Right atrium auricular region (tissue), 2 donors: ENCODE measurements at regions not wholly inside any gene's neighbourhood (a gene's known extent, or its start where the extent isn't known, plus 50 kb on each side); places are given as distances from the start of the nearest gene placed in this dataset.
"Not testable (repeated sequence)": the region's sequence is repeated elsewhere in the genome, so short reads cannot be mapped to it uniquely, and the experiment has no call there.

Experiments
- DNase-seq: peaks from one replicate; pipeline ENCODE4 v3.0.0-alpha.2; 2019; ENCODE audit warnings: low spot score
- H3K27ac ChIP-seq, 2 donors: fragments of 200-600 bp; sonication (generic); 1 replicate in 1 of 2; 2 replicates in 1 of 2; pipeline ENCODE4 v1.5.1; 2016 to 2019
- H3K27me3 ChIP-seq, 2 donors: fragments of 200-600 bp; sonication (generic); one replicate each; pipeline versions ENCODE4 v1.5.1 to v1.6.0; 2017 to 2019
- H3K36me3 ChIP-seq: fragments of 200-600 bp; sonication (generic); one replicate; pipeline ENCODE4 v1.5.1; 2016
- H3K4me1 ChIP-seq, 2 donors: fragments of 200-600 bp; sonication (generic); one replicate each; pipeline versions ENCODE4 v1.5.1 to v1.6.0; 2017 to 2019
- H3K4me3 ChIP-seq, 2 donors: fragments of 200-600 bp; sonication (generic); 1 replicate in 1 of 2; 2 replicates in 1 of 2; pipeline ENCODE4 v1.5.1; 2017 to 2019; ENCODE audit warnings: mild to moderate bottlenecking in 1 of 2, moderate library complexity in 1 of 2
- H3K9me3 ChIP-seq, 2 donors: fragments of 200-600 bp; sonication (generic); one replicate each; pipeline ENCODE4 v1.5.1; 2019
- TF ChIP-seq, protein P1 (sequence below), 2 donors: fragments of 200-600 bp; sonication (generic); IDR thresholded peaks; one replicate each; pipeline ENCODE4 v1.5.1; 2019; ENCODE audit warnings: antibody characterized with exemption in 2 of 2

DNA sequence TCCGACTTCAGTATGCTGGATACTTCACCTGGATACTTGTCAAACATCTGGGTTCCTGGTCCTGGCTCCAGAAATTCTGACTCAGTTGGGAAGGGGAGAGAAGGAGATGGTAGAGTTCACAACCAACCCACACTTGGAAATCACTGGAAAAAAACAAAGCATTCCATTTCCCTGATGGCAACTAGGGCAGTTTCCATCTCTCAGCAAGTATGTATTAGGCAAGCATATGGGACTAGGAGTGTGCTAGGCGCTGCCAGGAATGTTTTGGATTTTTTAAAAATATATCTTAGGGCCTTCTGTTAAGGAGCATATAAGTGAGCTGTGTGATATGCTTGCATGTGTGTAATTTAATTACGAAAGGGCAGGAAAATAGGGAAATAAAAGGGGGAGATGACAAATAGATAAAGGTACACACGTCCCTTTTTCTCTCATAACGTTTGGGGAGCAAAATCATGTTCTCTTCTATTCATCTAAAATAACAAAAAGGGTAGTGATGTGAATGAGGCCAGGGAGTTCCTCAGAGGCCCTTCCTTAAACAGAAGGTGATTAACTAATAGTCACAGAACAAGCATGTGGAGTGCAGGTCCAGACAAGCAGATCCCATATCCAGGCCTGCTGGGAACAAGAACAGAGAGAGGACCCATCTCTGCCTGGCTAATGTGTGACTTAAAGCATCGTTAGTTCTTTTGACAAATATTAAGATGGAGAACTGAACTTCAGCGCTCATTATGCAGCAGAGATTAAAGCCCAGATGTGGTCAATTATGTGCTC is 64.5 kb upstream of the NFE2L3 start:
- H3K27me3 ChIP-seq, result no peaks in the 10 kb centered on the region
- DNase-seq, result no peak
- peaks cover 0 to 5% of the 10 kb centered on the region in 2 donors for H3K4me1 ChIP-seq
- no peaks in the 10 kb centered on the region for H3K9me3 ChIP-seq
- no peak overlapping the region for H3K27ac ChIP-seq
- TF ChIP-seq, protein P1, sequence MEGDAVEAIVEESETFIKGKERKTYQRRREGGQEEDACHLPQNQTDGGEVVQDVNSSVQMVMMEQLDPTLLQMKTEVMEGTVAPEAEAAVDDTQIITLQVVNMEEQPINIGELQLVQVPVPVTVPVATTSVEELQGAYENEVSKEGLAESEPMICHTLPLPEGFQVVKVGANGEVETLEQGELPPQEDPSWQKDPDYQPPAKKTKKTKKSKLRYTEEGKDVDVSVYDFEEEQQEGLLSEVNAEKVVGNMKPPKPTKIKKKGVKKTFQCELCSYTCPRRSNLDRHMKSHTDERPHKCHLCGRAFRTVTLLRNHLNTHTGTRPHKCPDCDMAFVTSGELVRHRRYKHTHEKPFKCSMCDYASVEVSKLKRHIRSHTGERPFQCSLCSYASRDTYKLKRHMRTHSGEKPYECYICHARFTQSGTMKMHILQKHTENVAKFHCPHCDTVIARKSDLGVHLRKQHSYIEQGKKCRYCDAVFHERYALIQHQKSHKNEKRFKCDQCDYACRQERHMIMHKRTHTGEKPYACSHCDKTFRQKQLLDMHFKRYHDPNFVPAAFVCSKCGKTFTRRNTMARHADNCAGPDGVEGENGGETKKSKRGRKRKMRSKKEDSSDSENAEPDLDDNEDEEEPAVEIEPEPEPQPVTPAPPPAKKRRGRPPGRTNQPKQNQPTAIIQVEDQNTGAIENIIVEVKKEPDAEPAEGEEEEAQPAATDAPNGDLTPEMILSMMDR (IDR thresholded peaks at IDR 0.05), result no peak
- H3K36me3 ChIP-seq, result no peaks in the 10 kb centered on the region
- no peak overlapping the region for H3K4me3 ChIP-seq

DNA sequence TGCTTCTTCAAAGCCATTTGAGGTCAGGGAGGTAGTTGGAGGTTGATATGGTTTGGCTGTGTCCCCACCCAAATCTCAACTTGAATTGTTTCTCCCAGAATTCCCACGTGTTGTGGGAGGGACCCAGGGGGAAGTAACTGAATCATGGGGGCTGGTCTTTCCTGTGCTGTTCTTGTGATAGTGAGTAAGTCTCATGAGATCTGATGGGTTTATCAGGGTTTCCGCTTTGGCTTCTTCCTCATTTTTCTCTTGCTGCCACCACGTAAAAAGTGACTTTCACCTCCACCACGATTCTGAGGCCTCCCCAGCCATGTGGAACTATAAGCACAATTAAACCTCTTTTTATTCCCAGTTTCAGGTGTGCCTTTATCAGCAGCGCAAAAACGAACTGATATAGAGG is 62.5 kb upstream of the NFE2L3 start:
- DNase-seq, H3K27ac ChIP-seq: not testable (repeated sequence)

DNA sequence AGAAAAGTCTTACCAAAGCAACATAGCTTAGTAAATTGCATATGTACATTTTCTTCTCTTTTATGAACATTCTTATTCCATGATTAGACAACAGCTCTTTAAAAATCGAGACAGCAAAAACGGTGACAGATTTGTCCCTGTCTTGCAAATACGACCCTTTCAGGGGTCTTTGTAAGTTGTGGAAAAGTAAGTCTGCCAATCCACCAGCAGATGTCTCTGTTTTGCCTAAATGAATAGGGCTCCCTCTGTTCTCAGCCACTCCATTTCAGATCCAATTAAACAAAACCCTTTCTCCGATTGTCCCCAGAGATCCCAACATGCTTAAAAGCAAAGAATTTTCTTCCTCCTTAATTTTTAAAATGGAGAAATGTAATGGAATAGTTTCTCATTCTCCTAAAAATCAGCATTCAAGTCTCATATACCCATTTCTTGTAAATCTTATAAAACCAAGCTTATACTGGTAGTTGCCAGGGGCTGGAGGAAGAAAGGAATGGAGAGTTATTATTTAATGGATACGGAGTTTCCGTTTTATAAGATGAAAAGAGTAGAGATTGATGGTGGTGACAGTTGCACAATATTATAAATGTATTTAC is 61.0 kb upstream of the NFE2L3 start:
- H3K27me3 ChIP-seq, result no peaks in the 10 kb centered on the region
- no peaks in the 10 kb centered on the region for H3K9me3 ChIP-seq
- H3K36me3 ChIP-seq, result no peaks in the 10 kb centered on the region
- no peak overlapping the region for H3K4me3 ChIP-seq
- TF ChIP-seq, protein P1 (IDR thresholded peaks at IDR 0.05), result peak; percentile 34 to 77
- DNase-seq, result no peak
- H3K4me1 ChIP-seq, result peaks cover 0 to 5% of the 10 kb centered on the region in 2 donors
- H3K27ac ChIP-seq, result no peak overlapping the region

More for the DNA sequence above, 62.5 kb upstream of the NFE2L3 start:
- not testable (repeated sequence) for H3K9me3 ChIP-seq, H3K4me1 ChIP-seq, H3K4me3 ChIP-seq, H3K27me3 ChIP-seq, H3K36me3 ChIP-seq

DNA sequence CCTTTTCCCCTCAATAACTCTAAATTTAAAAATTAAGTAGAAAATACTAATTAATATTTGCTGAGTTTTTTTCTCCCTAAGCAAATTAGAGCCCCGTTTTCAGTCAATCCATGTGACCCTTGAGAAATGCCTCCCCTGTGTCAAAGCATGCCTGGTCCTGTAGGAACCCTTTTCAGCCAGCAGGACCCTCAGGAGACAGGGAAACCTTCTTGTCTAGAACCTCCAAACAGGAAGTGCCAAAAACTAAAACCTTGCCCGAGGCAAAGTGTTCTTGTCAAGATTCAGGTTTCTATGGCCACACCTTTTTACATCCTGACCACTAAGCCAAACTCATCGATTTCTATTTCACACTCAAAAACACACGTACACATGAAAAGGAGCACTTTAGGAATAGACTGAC is 60.1 kb upstream of the NFE2L3 start:
- DNase-seq, result no peak
- TF ChIP-seq, protein P1 (IDR thresholded peaks at IDR 0.05), result no peak

DNA sequence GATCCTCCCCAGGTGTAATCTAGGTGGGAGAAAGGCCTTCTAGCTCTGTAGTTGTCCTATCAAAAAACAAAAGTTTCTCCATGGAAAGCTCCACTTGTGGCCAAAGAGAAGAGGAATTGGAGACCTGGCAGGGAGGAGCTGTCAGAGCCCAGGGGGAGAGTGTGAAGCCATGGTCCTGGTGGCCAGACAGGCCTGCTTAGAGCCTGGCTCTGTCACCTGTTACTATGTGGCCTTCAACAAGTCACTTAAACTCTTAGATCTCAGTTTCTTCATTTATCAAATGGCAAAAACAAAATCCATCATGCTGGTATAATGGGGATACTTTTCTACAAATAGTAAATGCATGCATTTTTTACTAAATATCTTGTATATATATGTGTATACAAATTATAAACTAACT is 59.0 kb upstream of the NFE2L3 start:
- Histone ChIP-seq H3K4me1 (peaks cover 0 to 5% of the 10 kb centered on the region in 2 donors), H3K36me3 (no peaks in the 10 kb centered on the region), H3K27ac (no peak overlapping the region), H3K4me3 (no peak overlapping the region), H3K27me3 (no peaks in the 10 kb centered on the region), H3K9me3 (no peaks in the 10 kb centered on the region)
- TF ChIP-seq, protein P1 (IDR thresholded peaks at IDR 0.05), result no peak
- DNase-seq, result no peak

More for the DNA sequence above, 60.1 kb upstream of the NFE2L3 start:
- Histone ChIP-seq H3K4me3 (no peak overlapping the region), H3K27me3 (no peaks in the 10 kb centered on the region), H3K36me3 (no peaks in the 10 kb centered on the region), H3K9me3 (no peaks in the 10 kb centered on the region), H3K27ac (no peak overlapping the region), H3K4me1 (peaks cover 0 to 5% of the 10 kb centered on the region in 2 donors)

DNA sequence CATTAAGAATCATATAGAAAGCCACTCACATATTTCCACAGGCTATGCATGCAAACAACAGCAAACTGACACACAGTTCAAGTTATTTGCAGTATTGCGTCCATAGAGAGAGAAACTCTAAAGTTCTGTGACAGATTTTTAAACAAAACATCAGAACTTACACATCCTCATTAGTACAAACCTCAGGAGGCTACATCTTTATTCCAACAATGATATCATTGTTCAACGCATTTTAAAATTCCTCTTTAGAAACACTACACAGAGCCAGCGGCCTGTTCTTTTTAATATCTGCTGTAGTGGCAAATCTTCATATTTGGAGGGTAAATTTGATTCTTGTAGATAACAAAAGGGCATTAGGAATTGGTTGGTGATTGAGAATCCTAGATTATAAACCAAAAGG is 55.9 kb upstream of the NFE2L3 start:
- Histone ChIP-seq H3K27me3 (no peaks in the 10 kb centered on the region), H3K36me3 (no peaks in the 10 kb centered on the region), H3K27ac (no peak overlapping the region), H3K4me1 (peaks cover 0 to 2% of the 10 kb centered on the region in 2 donors), H3K9me3 (no peaks in the 10 kb centered on the region), H3K4me3 (no peak overlapping the region)
- TF ChIP-seq, protein P1 (IDR thresholded peaks at IDR 0.05), result no peak
- DNase-seq, result no peak
